SK-MEL-5 (cell line): ENCODE measurements at regions not wholly inside any gene's neighbourhood (a gene's known extent, or its start where the extent isn't known, plus 50 kb on each side); places are given as distances from the start of the nearest gene placed in this dataset.
"Not testable (repeated sequence)": the region's sequence is repeated elsewhere in the genome, so short reads cannot be mapped to it uniquely, and the experiment has no call there.

ENCODE experiments used
- DNase-seq: peaks from one replicate; pipeline ENCODE4 v3.0.0-alpha.2; 2016; ENCODE audit warnings: low read depth, low spot score
- in situ Hi-C: cut with HindIII; loops from 2 replicates; pipeline ENCODE4 v1.10.0; 2016; ENCODE audit warnings: low sequenced_read_pairs, high pct_unique_total_duplicates, low pct_unique_long_range_greater_than_20kb

DNA sequence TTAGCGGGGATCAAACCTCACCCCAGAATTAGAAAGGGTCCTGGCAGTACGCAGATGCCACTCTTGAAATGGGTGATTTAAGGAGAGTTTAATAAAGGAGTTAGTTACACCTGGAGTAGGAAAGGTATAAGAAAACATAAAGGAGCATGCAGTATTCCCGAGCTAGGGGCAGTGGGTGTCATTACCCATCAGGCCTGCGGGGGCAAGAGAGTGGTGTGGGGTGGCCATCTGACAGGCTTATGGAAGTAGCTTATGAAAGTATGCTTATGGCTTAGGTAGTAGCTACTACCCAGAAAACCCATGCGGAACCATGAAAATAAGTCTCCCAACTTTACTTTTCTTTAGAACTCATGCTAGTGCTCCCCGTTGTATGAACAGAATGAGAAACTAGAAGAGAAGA, 568.9 kb upstream of the ACVR2A start:
- in situ Hi-C loops: no loop called here
- no peak for DNase-seq

DNA sequence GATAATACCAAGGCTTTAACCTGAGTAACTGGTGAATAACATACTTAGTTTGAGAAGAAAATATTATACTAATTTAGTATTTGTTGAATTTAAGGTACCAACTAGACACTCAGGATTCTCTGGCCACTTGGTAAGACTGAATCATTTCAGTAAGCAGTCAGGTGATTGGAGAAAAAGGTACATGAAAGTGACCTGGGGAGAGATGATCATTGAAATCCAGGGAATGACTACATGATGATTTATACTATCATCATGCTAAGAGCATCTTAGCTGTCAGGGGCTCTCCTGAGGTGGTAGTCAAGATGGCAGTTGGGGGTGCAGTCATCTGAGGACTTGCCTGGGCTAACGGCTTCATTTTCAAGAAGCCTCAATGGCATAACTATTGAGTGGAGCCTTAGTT, 571.2 kb upstream of the ACVR2A start:
- in situ Hi-C loops: no loop called here
- no peak for DNase-seq

- in situ Hi-C loops: no loop called here
- DNase-seq: no peak
Measured at GRCh38 chr2:147273106-147273505, 571.7 kb upstream of the ACVR2A start.

- DNase-seq, in situ Hi-C loops: not testable (repeated sequence)
Measured at GRCh38 chr2:147269581-147269980, 575.2 kb upstream of the ACVR2A start.

DNA sequence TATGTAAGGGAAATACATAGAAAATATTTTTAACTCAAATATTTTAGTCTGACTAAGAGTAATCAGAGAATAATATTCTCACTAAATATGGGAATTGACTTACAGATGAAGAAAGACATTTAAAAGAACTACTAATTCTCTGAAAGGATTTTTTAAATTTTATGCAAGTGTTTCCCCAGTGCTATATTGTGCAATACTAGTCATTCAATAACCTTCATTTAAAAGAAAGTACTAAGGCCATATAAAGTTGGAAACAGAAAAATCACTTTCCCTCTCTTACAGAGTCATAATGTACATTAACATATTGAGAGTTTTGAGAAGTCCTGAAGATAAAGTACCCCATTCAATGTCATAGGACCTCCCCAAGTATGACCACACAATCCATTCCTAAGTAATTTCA, 584.6 kb upstream of the ACVR2A start:
- in situ Hi-C loops: no loop called here
- no peak for DNase-seq

GRCh38 chr2:147255812-147256211, 589.0 kb upstream of the ACVR2A start:
- in situ Hi-C loops: no loop called here
- no peak for DNase-seq

DNA sequence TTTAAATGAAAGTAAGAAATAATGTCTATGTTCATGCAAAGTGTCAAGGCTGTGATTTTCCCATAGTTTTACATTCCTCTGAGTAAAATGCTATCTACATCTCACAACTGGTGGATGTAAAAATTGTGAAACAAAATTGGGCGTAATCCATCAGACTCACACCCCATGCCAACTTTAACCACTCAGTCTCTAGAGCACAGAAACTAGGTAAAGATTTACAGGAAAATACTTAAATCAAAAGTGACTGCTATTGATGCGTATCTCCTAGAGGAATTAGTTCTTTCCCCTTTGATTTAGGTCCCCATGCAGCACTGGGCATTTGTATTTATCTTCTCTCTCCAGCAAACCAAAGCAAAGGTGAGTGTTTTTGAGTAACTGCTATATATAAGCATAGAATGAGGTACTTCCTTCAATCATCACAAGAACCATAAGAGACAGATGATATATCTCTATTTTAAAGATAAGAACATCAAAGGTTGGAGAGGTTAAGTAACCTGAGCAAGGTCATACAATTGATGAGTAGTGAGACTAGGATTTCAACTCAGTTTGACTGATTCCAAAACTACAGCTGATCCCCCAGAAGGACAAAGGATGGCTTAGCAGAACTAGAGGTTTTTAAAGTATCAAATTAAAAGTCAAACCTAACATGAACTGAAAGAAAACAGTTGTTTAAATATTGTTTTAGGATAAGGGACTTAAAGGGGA, 594.0 kb upstream of the ACVR2A start:
- in situ Hi-C loops: no loop called here
- DNase-seq: no peak

GRCh38 chr2:147247749-147248148, 597.1 kb upstream of the ACVR2A start:
- no peak for DNase-seq
- in situ Hi-C loops: no loop called here

GRCh38 chr2:147242445-147242844, 602.4 kb upstream of the ACVR2A start:
- DNase-seq: no peak
- in situ Hi-C loops: no loop called here

GRCh38 chr2:147236601-147237000, 608.2 kb upstream of the ACVR2A start:
- in situ Hi-C loops: no loop called here
- no peak for DNase-seq

DNA sequence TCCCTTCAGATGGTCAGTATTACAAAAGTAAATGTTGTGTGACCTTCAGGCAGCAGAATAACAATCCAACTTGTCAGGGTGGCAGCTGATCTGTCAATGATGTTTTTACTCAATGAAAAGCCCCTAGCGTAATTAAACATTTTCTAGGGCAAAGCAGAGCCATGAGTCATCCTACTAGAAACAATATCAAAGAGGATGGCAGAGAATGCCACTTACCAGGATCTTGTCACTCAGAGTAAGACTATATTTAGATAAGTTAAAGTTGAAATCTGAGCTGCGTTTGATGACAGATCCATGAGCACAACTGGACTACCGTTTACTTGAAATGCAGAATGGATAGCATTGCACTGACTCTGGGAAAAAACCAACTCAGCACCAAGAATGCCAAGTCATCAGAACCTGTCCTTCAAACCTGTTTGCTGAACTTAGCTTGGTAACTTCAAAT, 612.6 kb upstream of the ACVR2A start:
- no peak for DNase-seq
- in situ Hi-C loops: no loop called here

GRCh38 chr2:147231607-147232006, 613.2 kb upstream of the ACVR2A start:
- in situ Hi-C loops: no loop called here
- no peak for DNase-seq

GRCh38 chr2:147231081-147231480, 613.7 kb upstream of the ACVR2A start:
- no peak for DNase-seq
- in situ Hi-C loops: no loop called here

GRCh38 chr2:147227313-147227712, 617.5 kb upstream of the ACVR2A start:
- in situ Hi-C loops: no loop called here
- DNase-seq: no peak

DNA sequence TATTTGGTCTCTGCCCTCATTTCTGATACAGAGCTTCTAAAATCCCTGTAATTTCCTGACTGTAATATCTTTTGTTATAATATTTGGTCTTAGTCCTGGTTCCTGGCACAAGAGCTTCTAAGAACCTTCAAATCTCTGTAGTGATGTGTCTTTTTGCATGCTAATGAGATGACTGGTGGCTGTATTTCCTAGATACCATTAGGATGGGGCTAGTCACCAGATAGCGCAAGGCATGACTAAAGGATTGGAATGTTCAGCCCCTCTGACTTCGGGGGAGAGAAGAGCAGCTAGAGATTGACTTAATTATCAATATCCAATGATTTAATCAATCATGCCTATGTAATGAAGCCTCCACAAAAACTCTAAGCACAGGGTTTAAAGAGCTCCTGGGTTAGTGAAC, 620.8 kb upstream of the ACVR2A start:
- DNase-seq: no peak
- in situ Hi-C loops: no loop called here

- in situ Hi-C loops: no loop called here
- DNase-seq: no peak
Measured at GRCh38 chr2:147223553-147224060, 621.2 kb upstream of the ACVR2A start.

- no peak for DNase-seq
- in situ Hi-C loops: no loop called here
Measured at GRCh38 chr2:147223119-147223518, 621.7 kb upstream of the ACVR2A start.

DNA sequence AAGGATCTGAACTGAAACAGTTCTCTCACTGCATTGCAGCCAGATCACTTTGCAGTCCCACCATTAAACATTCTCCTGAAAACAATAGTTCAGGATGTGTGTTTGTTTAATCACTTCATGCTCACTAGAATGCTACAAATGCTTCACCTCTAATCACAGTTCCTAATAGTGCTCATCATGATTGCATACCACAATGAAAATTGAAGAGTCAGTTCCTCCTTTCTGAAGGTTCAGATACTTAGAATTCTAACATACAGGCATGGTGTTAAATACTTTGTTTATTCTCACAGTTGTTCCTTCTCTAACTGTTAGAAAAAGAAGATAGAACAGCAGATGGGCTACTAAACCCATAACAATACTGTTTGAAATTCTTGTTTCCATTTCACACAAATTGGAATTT, 622.3 kb upstream of the ACVR2A start:
- in situ Hi-C loops: no loop called here
- no peak for DNase-seq

DNA sequence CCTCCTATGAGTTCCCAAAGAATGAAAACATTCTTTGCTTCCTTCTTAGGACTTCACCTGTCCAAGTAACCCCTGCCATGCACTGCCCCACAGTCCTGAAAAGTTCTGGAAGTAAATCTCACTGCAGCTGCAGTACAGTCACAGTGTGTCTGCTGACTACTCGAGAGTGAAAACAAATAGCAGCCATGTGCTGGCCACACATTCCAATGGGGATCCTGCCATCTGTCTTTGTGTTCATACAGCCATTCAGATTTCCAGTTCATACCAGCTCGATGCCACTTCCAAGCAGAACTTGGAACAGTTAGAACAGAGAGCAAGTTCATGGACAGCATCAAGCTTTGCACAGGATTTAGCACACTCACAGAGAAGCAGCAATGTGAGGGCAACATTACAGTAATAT, 629.9 kb upstream of the ACVR2A start:
- in situ Hi-C loops: no loop called here
- DNase-seq: no peak

- DNase-seq: no peak
- in situ Hi-C loops: no loop called here
Measured at GRCh38 chr2:147211484-147211883, 633.3 kb upstream of the ACVR2A start.
